Suprapubic skin (tissue), 4 donors: ENCODE measurements at regions not wholly inside any gene's neighbourhood (a gene's known extent, or its start where the extent isn't known, plus 50 kb on each side); places are given as distances from the start of the nearest gene placed in this dataset.

Experiments
- CTCF ChIP-seq, 2 donors: fragments of 200-600 bp in 1 of 2; fragments of 450-650 bp in 1 of 2; sonication (generic) in 1 of 2; IDR thresholded peaks; one replicate each; pipeline ENCODE4 v1.5.1; 2016 to 2019; ENCODE audit warnings: antibody characterized with exemption in 2 of 2, mild to moderate bottlenecking in 1 of 2, moderate library complexity in 1 of 2
- EP300 ChIP-seq: sonication (generic); formaldehyde crosslinking; IDR thresholded peaks from one replicate; pipeline ENCODE4 v1.6.1; 2017; ENCODE audit warnings: antibody characterized with exemption
- POLR2A ChIP-seq, 2 donors: fragments of 450-650 bp; IDR thresholded peaks; one replicate each; pipeline ENCODE4 v1.6.1; 2017; ENCODE audit warnings: antibody characterized with exemption in 2 of 2, mild to moderate bottlenecking in 2 of 2, moderate library complexity in 2 of 2
- POLR2AphosphoS5 ChIP-seq, 3 donors: sonication (generic); formaldehyde crosslinking; IDR thresholded peaks; one replicate each; pipeline ENCODE4 v1.6.1; 2017; ENCODE audit warnings: antibody characterized with exemption in 3 of 3

- TF ChIP-seq CTCF (IDR thresholded peaks at IDR 0.05) (no peak), POLR2A (IDR thresholded peaks at IDR 0.05) (no peak), EP300 (no peak), POLR2AphosphoS5 (IDR thresholded peaks at IDR 0.05) (no peak)
Observed at GRCh38 chr14:94821705-94822104, 51.8 kb upstream of the GSC start.
